NCI-H2227 treated with DMSO at 0.1 percent for 48 hours (cell line): ENCODE measurements at regions not wholly inside any gene's neighbourhood (a gene's known extent, or its start where the extent isn't known, plus 50 kb on each side); places are given as distances from the start of the nearest gene placed in this dataset.
"Not testable (repeated sequence)": the region's sequence is repeated elsewhere in the genome, so short reads cannot be mapped to it uniquely, and the experiment has no call there.

ENCODE experiments used
- DNase-seq: peaks from one replicate; lab custom pipeline; 2025; lab: John Stamatoyannopoulos, UW

- DNase-seq, result no peak
Measured at GRCh38 chr5:120919017-120919416, 454.9 kb downstream of the PRR16 start.

GRCh38 chr5:120923026-120923425 lies 458.9 kb downstream of the PRR16 start:
- no peak for DNase-seq

DNA sequence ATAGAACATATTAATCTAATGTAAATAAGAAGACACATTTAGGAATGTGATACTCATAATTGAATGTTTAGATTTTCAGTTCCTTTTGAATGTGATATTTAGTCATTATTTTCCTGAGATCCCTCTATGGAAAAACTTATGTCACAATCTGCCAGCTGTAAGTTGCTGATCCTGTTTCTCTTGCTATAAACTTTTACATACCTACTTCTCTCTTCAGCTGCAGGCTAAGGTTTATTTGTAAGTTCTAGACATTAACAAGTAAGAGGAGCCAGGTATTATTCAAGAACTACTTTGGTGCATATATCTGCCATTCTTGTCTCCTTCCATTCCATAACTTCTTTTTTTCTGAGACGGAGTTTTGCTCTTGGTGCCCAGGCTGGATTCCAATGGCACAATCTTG lies 462.4 kb downstream of the PRR16 start:
- DNase-seq, result no peak

DNA sequence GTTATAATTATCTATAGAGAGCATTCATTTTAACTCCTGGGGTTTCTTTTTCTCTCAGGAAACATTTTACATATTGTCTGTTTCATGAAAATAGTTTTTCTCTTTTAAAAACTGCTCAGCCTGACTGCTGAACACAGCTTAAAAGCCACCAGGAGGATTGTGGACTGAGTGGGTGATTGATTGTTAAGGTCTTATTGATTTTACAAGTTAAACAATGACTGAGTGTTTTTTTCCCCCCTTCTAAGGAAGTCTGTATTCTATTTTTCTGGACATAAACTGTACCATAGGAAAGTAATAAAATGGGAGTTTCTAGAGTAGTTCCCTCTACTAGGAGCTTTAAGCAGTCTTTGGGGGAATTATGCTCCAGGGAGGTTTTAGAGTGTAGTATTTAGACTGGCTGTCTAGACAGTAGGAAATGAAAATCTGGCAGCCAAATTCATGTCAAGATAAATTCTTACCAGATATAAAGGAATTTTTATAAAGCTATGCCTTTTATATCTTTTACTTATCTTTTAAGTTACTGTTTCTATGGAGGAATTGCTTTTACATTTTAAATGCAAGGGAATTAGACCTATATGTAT lies 463.9 kb downstream of the PRR16 start:
- no peak for DNase-seq

- DNase-seq, result no peak
Measured at GRCh38 chr5:120932480-120932879, 468.4 kb downstream of the PRR16 start.

- DNase-seq, result no peak
Measured at GRCh38 chr5:120934031-120934430, 469.9 kb downstream of the PRR16 start.

DNA sequence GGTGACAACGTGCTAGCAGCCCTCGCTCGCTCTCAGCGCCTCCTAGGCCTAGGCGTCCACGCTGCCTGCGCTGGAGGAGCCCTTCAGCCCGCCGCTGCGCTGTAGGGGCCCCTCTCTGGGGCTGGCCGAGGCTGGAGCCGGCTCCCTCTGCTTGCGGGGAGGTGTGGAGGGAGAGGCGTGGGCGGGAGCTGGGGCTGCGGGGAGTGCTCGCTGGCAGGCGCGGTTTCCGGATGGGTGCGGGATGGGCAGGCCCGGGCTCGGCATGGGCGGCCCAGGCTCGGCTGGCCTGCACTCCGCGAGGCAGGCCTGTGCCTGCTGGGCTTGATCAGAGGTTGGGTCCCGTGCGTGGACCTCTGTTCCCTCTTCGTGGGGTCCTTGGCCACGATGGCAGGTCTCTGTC lies 472.6 kb downstream of the PRR16 start:
- DNase-seq, result no peak

DNA sequence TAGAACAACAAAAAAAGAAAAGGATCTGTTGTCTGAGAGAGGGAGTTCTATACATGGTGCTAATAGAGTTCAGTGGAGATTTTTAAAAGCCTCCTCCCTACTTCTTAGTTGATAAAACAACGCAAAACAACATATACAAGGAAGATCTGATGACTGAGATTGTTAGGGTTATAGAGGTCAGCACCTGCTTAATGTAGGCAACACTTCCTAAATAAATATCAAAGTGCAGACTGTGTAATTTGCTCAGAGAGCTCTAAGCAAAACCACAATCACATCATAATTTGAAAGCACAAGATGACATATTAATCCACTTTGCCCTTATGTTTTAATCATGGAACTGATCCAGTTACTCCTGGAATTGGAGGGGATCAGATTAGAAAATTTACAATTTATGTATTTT lies 474.5 kb downstream of the PRR16 start:
- DNase-seq, result no peak

DNA sequence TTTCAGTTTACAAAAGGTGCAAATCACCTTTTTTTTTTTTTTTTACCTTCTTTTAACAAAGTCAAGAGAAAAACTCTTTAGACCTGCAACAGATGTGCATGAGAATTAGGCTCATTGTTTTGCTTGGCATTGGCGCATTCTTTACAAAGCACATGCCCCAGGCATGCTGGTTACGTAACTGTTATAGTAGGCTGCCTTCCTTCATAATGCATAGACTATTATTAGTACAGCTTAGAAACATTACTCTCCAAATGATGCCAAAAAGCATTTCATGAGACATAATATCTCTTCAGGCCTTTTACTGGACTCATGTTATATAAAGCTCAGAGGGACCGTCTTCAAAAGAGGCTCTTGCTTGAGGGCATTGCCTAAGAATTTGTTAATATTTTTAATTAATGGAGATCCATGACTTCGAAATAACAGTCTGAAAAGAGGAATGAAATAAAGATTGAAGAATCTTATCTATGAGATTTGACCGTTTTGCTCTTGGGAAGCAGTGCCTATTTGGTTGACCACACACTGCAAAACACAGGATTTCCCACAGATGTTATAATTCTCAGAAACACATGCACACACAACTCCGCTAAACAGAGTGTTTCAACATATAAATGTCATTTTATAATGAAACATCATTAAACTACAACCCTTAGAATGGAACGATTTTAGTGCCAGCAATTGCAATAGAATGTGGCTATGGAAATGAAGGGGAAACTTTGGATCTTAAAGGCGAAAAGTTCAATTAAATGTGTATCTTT lies 478.7 kb downstream of the PRR16 start:
- no peak for DNase-seq

- DNase-seq, result not testable (repeated sequence)
Measured at GRCh38 chr5:120949596-120949995, 485.5 kb downstream of the PRR16 start.

GRCh38 chr5:120953445-120953844 lies 489.3 kb downstream of the PRR16 start:
- DNase-seq, result not testable (repeated sequence)

GRCh38 chr5:120954255-120954654 lies 490.2 kb downstream of the PRR16 start:
- no peak for DNase-seq

- no peak for DNase-seq
Measured at GRCh38 chr5:120955795-120956194, 491.7 kb downstream of the PRR16 start.

DNA sequence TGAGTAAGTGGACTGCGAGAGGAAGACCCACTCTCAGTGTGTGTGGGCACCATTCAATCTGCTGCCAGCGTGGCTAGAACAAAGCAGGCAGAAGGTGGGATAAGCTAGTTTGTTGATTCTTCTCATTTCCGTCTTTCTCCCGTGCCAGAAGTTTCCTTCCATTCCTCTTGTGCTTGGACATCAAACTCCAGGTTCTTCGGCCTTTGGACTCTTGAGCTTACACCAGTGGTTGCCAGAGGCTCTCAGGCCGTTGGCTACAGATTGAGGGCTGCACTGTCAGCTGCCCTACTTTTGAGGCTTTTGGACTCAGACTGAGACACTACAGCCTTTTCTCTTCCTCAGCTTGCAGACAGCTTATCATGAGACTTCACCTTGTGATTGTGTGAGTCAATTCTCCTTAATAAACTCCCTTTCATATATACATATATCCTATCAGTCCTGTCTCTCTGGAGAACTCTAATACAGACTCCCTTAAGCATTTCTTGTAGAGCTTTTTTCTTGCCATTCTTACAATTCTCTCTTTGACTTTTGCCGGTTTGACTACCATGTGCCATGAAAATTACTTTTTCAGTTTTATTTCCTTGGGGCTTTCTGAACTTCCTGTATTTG lies 494.9 kb downstream of the PRR16 start:
- no peak for DNase-seq

DNA sequence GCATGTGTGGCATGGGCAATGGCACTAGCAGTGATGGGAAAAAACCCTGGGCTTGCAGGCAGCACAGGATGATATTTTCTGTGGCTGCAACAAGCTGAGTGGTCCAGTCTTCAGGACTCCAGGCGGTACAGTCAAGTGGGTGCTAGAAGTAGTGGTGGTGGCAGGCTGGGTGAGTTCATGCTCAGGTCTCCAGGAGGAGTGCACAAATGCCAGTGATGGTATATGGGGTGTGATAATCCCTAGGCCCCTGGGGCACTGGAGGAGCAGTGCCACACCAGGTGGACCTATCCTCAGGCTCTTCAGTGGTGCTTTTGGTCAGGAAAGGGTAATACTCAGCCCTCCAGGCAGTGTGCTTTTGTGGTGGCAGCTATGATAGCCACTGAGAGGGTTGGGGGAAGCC lies 496.4 kb downstream of the PRR16 start:
- DNase-seq, result no peak

GRCh38 chr5:120967366-120967765 lies 503.3 kb downstream of the PRR16 start:
- DNase-seq, result no peak

GRCh38 chr5:120974690-120975089 lies 510.6 kb downstream of the PRR16 start:
- DNase-seq, result no peak

DNA sequence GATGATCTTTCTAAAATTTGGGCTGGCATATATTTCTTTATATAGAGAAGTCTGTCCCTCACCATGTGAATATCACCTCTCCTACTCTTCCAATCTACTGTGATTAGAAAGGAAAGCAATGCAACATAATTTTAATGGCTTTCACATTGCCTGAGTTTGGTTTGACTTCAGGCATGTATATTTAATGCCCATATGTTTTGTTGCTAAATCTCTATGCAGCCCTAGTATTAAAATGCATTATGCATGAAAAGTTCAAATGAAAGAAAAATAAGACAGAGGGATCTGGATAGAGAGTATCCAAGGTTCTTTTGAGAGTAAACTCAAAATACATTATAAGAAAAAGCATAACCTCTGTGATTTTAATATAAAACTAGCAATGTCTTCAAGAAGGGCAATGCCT lies 518.3 kb downstream of the PRR16 start:
- DNase-seq, result no peak

- no peak for DNase-seq
Measured at GRCh38 chr5:120985526-120985925, 521.4 kb downstream of the PRR16 start.

DNA sequence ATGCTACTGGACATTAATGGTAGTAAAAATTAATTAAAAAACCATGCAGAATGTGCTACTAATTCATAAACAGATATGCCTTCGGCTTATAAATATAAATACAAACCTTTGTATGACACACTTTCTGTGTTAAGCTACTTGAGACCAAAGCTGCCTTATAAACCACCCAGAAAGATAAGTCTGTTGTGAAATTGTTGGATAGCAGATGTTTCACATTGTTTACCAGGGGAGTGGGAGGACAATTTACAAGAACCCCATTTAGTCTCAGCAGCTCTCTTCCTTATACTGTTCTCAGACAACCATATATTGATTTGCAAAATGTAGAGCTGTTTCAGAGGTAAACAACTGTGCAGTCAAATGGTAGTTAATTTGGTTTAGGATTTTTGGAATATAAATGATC lies 524.4 kb downstream of the PRR16 start:
- DNase-seq, result no peak

DNA sequence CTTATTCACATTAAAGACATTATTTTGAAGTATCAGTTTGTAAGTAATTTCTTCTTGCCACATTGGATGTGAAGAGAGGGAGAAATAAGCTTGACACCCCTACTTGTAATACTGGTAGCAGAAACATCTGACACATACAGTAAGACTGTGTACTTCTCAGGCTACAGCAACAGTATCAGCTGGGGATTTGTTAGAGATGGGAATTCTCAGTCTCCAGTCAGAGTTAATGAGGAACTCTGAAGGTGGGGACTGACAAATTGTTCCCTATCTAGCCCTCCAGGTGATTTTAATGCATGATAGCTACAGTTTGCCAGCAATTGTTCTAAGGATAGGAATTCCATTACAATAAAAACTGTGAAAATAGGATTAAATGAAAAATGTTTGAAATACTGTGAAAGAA lies 524.8 kb downstream of the PRR16 start:
- DNase-seq, result no peak

- DNase-seq, result no peak
Measured at GRCh38 chr5:120991569-120991968, 527.5 kb downstream of the PRR16 start.

DNA sequence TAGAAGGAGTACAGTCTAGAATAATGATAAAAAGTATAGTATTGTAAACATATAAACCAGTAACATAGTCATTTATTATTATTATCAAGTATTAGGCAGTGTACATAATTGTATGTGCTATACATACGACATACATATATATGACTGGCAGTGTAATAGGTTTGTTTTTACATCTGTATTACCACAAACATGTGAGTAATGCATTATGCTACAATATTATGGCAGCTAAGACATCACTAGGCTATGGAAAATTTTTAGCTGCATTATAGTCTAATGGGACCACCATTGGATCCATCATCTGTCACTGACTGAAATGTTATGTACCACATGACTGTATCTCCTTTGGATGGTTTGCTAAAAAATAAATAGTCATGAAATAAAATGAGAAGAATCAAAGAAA lies 530.0 kb downstream of the PRR16 start:
- no peak for DNase-seq

- no peak for DNase-seq
Measured at GRCh38 chr5:120999550-120999949, 535.5 kb downstream of the PRR16 start.
